WTC11 (cell line): ENCODE measurements at regions not wholly inside any gene's neighbourhood (a gene's known extent, or its start where the extent isn't known, plus 50 kb on each side); places are given as distances from the start of the nearest gene placed in this dataset.

Experiments
- ATAC-seq: fragments of 200-7000 bp; cut with Tn5 transposase; 2 replicates; pipeline ENCODE4 v1.10.0; 2021; ENCODE audit warnings: mild to moderate bottlenecking, moderate library complexity
- CTCF ChIA-PET: fragments of 300-600 bp; sonication (Branson Sonifier 250); formaldehyde crosslinking; loops from one replicate; lab custom pipeline; 2021; ENCODE audit warnings: antibody characterized with exemption; lab: Charles Lee
- POLR2A ChIA-PET: fragments of 350-600 bp; sonication (Branson Sonifier 250); formaldehyde crosslinking; loops from one replicate; lab custom pipeline; 2021; ENCODE audit warnings: antibody characterized with exemption; lab: Charles Lee
- DNase-seq: peaks from one replicate; pipeline ENCODE4 v3.0.0; 2021; ENCODE audit warnings: low spot score
- H3K27ac Mint-ChIP-seq: 2 replicates; pipeline ENCODE4 v1.8.0; 2021; ENCODE audit warnings: mixed read lengths
- H3K27me3 Mint-ChIP-seq: 2 replicates; pipeline ENCODE4 v1.8.0; 2021; ENCODE audit warnings: low read depth, mild to moderate bottlenecking, moderate library complexity, mixed read lengths
- H3K36me3 Mint-ChIP-seq: 2 replicates; pipeline ENCODE4 v1.8.0; 2021; ENCODE audit warnings: mixed read lengths
- H3K4me1 Mint-ChIP-seq: 2 replicates; pipeline ENCODE4 v1.8.0; 2022; ENCODE audit warnings: mixed read lengths
- H3K4me3 Mint-ChIP-seq: 2 replicates; pipeline ENCODE4 v1.8.0; 2021; ENCODE audit warnings: mild to moderate bottlenecking, moderate library complexity, mixed read lengths
- H3K9me3 Mint-ChIP-seq: 2 replicates; pipeline ENCODE4 v1.8.0; 2021; ENCODE audit warnings: mixed read lengths
- AFF4 ChIP-seq: sonication (generic); formaldehyde crosslinking; IDR thresholded peaks from 2 replicates; pipeline ENCODE4 v1.8.1; 2023; ENCODE audit warnings: mild to moderate bottlenecking, missing genetic modification reagents, borderline replicate concordance
- CBFB ChIP-seq: sonication (generic); formaldehyde crosslinking; IDR thresholded peaks from 2 replicates; pipeline ENCODE4 v1.8.1; 2022; ENCODE audit warnings: mild to moderate bottlenecking, low read depth, missing genetic modification reagents
- EMX1 ChIP-seq: fragments of 250-450 bp; sonication (Bioruptor Pico); IDR thresholded peaks from 2 replicates; pipeline ENCODE4 v1.8.0; 2021; ENCODE audit warnings: mild to moderate bottlenecking
- ERG ChIP-seq: fragments of 250-450 bp; sonication (Bioruptor Pico); IDR thresholded peaks from 2 replicates; pipeline ENCODE4 v1.8.0; 2021; ENCODE audit warnings: mild to moderate bottlenecking
- ESRRA ChIP-seq: sonication (generic); formaldehyde crosslinking; IDR thresholded peaks from 2 replicates; pipeline ENCODE4 v1.8.1; 2022; ENCODE audit warnings: mild to moderate bottlenecking, missing genetic modification reagents, borderline replicate concordance
- ETV6 ChIP-seq: sonication (generic); formaldehyde crosslinking; IDR thresholded peaks from 2 replicates; pipeline ENCODE4 v1.8.1; 2022; ENCODE audit warnings: mild to moderate bottlenecking, missing genetic modification reagents
- HMGXB4 ChIP-seq: sonication (generic); formaldehyde crosslinking; IDR thresholded peaks from 2 replicates; pipeline ENCODE4 v1.8.1; 2023; ENCODE audit warnings: mild to moderate bottlenecking, moderate library complexity, missing genetic modification reagents
- JAZF1 ChIP-seq: fragments of 250-450 bp; sonication (Bioruptor Pico); IDR thresholded peaks from 2 replicates; pipeline ENCODE4 v1.9.0; 2021; ENCODE audit warnings: moderate library complexity, mild to moderate bottlenecking, inconsistent platforms
- KAT7 ChIP-seq: sonication (generic); formaldehyde crosslinking; IDR thresholded peaks from 2 replicates; pipeline ENCODE4 v1.8.1; 2023; ENCODE audit warnings: missing genetic modification reagents, mild to moderate bottlenecking, borderline replicate concordance
- MAX ChIP-seq: sonication (generic); formaldehyde crosslinking; IDR thresholded peaks from 2 replicates; pipeline ENCODE4 v1.8.0; 2022; ENCODE audit warnings: mild to moderate bottlenecking, missing genetic modification reagents
- MLX ChIP-seq: sonication (generic); formaldehyde crosslinking; IDR thresholded peaks from 2 replicates; pipeline ENCODE4 v1.8.1; 2023; ENCODE audit warnings: mild to moderate bottlenecking, missing genetic modification reagents, moderate library complexity
- MXD4 ChIP-seq: fragments of 250-450 bp; sonication (Bioruptor Pico); IDR thresholded peaks from 2 replicates; pipeline ENCODE4 v1.8.0; 2021; ENCODE audit warnings: mild to moderate bottlenecking, moderate library complexity, borderline replicate concordance
- PRRX2 ChIP-seq: fragments of 250-450 bp; sonication (Bioruptor Pico); IDR thresholded peaks from 2 replicates; pipeline ENCODE4 v1.8.0; 2021; ENCODE audit warnings: mild to moderate bottlenecking
- SMAD4 ChIP-seq: sonication (generic); formaldehyde crosslinking; IDR thresholded peaks from 2 replicates; pipeline ENCODE4 v1.8.0; 2022; ENCODE audit warnings: mild to moderate bottlenecking, missing genetic modification reagents
- SOX15 ChIP-seq: fragments of 250-450 bp; sonication (Bioruptor Pico); IDR thresholded peaks from 2 replicates; pipeline ENCODE4 v1.9.0; 2021; ENCODE audit warnings: mild to moderate bottlenecking
- TCF7 ChIP-seq: sonication (generic); formaldehyde crosslinking; IDR thresholded peaks from 2 replicates; pipeline ENCODE4 v1.8.0; 2022; ENCODE audit warnings: mild to moderate bottlenecking, low read depth, missing genetic modification reagents, moderate library complexity
- TEAD4 ChIP-seq: sonication (generic); formaldehyde crosslinking; IDR thresholded peaks from 2 replicates; pipeline ENCODE4 v1.8.0; 2022; ENCODE audit warnings: mild to moderate bottlenecking, missing genetic modification reagents
- TP53 ChIP-seq: sonication (generic); formaldehyde crosslinking; IDR thresholded peaks from 2 replicates; pipeline ENCODE4 v1.8.1; 2023; ENCODE audit warnings: mild to moderate bottlenecking, missing genetic modification reagents
- ZBTB21 ChIP-seq: sonication (generic); formaldehyde crosslinking; IDR thresholded peaks from 2 replicates; pipeline ENCODE4 v1.8.1; 2023; ENCODE audit warnings: mild to moderate bottlenecking, missing genetic modification reagents, borderline replicate concordance
- ZMAT4 ChIP-seq: fragments of 250-450 bp; sonication (Bioruptor Pico); IDR thresholded peaks from 2 replicates; pipeline ENCODE4 v1.9.0; 2021; ENCODE audit warnings: mild to moderate bottlenecking
- ZNF219 ChIP-seq: sonication (generic); formaldehyde crosslinking; IDR thresholded peaks from 2 replicates; pipeline ENCODE4 v1.8.0; 2023; ENCODE audit warnings: missing genetic modification reagents, mild to moderate bottlenecking, borderline replicate concordance
- ZNF232 ChIP-seq: sonication (generic); formaldehyde crosslinking; IDR thresholded peaks from 2 replicates; pipeline ENCODE4 v1.8.0; 2022; ENCODE audit warnings: mild to moderate bottlenecking, missing genetic modification reagents
- ZNF263 ChIP-seq: sonication (generic); formaldehyde crosslinking; IDR thresholded peaks from 2 replicates; pipeline ENCODE4 v1.8.1; 2022; ENCODE audit warnings: low read depth, mild to moderate bottlenecking, moderate library complexity, missing genetic modification reagents

- ChIA-PET CTCF (interaction anchor here (0.7 kb wide), 1 partner anchor 10 kb away, joined by 3 read pairs; no protein-coding TSS in a partner anchor), POLR2A (interaction anchor here (1.3 to 1.4 kb wide), 2 partner anchors 68 to 70 kb away, joined by 3 read pairs; partner anchors contain the start of gene ARRDC3)
- no peaks in the 10 kb centered on the region for H3K27me3 Mint-ChIP-seq
- H3K36me3 Mint-ChIP-seq, result no peaks in the 10 kb centered on the region
- TF ChIP-seq ZNF263 (CRISPR knock-in tag), result no peak
- TF ChIP-seq ESRRA (CRISPR knock-in tag), result no peak
- TF ChIP-seq SOX15 (CRISPR knock-in tag), result no peak
- TF ChIP-seq TCF7, result no peak
- no peak for TF ChIP-seq AFF4 (CRISPR knock-in tag)
- no peak for TF ChIP-seq SMAD4
- H3K4me1 Mint-ChIP-seq, result peaks cover 32% of the 10 kb centered on the region
- ATAC-seq (no peak), DNase-seq (no peak)
- no peak overlapping the region for H3K27ac Mint-ChIP-seq
- no peak overlapping the region for H3K4me3 Mint-ChIP-seq
- peaks cover 3% of the 10 kb centered on the region for H3K9me3 Mint-ChIP-seq
Observed at GRCh38 chr5:91312698-91313097, 70.4 kb downstream of the ARRDC3 start.

- DNase-seq (no peak), ATAC-seq (peak; percentile 82)
- Mint-ChIP-seq H3K4me1 (peaks cover 30% of the 10 kb centered on the region), H3K9me3 (peaks cover 3% of the 10 kb centered on the region), H3K27me3 (no peaks in the 10 kb centered on the region), H3K4me3 (no peak overlapping the region), H3K27ac (0 out of 2 replicates have a peak overlapping the region, but pooled peaks have one; percentile 60), H3K36me3 (no peaks in the 10 kb centered on the region)
- ChIA-PET POLR2A (interaction anchor here (0.7 to 1.3 kb wide), 2 partner anchors 69 to 71 kb away, joined by 3 read pairs; partner anchors contain the start of gene ARRDC3), CTCF (interaction anchor here (1.6 kb wide), 1 partner anchor 108 kb away, joined by 3 read pairs; no protein-coding TSS in a partner anchor)
- TF ChIP-seq ZNF232 (CRISPR knock-in tag) (no peak), ERG (CRISPR knock-in tag) (no peak), HMGXB4 (CRISPR knock-in tag) (no peak), ZNF219 (CRISPR knock-in tag) (no peak), ZMAT4 (CRISPR knock-in tag) (no peak), TP53 (CRISPR knock-in tag) (no peak), EMX1 (CRISPR knock-in tag) (no peak), KAT7 (CRISPR knock-in tag) (no peak), JAZF1 (no peak), ETV6 (CRISPR knock-in tag) (no peak), CBFB (CRISPR knock-in tag) (no peak), TCF7 (no peak), ZBTB21 (CRISPR knock-in tag) (no peak), MLX (CRISPR knock-in tag) (no peak), MAX (CRISPR knock-in tag) (no peak), MXD4 (no peak), SOX15 (CRISPR knock-in tag) (no peak), PRRX2 (CRISPR knock-in tag) (no peak), TEAD4 (CRISPR knock-in tag) (no peak)
Observed at GRCh38 chr5:91311697-91312501, 71.2 kb downstream of the ARRDC3 start.
